ENCODE measurements at regions not wholly inside any gene's neighbourhood (a gene's known extent, or its start where the extent isn't known, plus 50 kb on each side); places are given as distances from the start of the nearest gene placed in this dataset.

GRCh38 chr4:81287101-81287500, 72.1 kb upstream of the PRKG2 start:
- no peak for TF ChIP-seq CTCF (IDR thresholded peaks at IDR 0.05)
- no peak for TF ChIP-seq POLR2A (IDR thresholded peaks at IDR 0.05)
